Smooth muscle cell (in vitro differentiated cells): ENCODE measurements at regions not wholly inside any gene's neighbourhood (a gene's known extent, or its start where the extent isn't known, plus 50 kb on each side); places are given as distances from the start of the nearest gene placed in this dataset.

Experiments used
- DNase-seq: peaks from one replicate; lab custom pipeline; 2025; ENCODE audit not compliant: unreplicated experiment; lab: John Stamatoyannopoulos, UW
- H2AFZ ChIP-seq: fragments of 200-600 bp; sonication (generic); 2 replicates; pipeline ENCODE4 v1.6.0; 2016; ENCODE audit warnings: antibody characterized with exemption, low read depth, mild to moderate bottlenecking
- H3F3A ChIP-seq: fragments of 200-600 bp; sonication (generic); 2 replicates; pipeline ENCODE4 v1.6.0; 2017; ENCODE audit warnings: antibody characterized with exemption, low read depth
- H3K27ac ChIP-seq: fragments of 200-600 bp; sonication (generic); 2 replicates; pipeline ENCODE4 v1.5.1; 2016; ENCODE audit warnings: low read depth, mild to moderate bottlenecking
- H3K27me3 ChIP-seq: fragments of 200-600 bp; sonication (generic); 2 replicates; pipeline ENCODE4 v1.6.1; 2016; ENCODE audit warnings: low read depth, mild to moderate bottlenecking
- H3K36me3 ChIP-seq: fragments of 200-600 bp; sonication (generic); 2 replicates; pipeline ENCODE4 v1.5.1; 2016; ENCODE audit warnings: low read depth
- H3K4me1 ChIP-seq: fragments of 200-600 bp; sonication (generic); 2 replicates; pipeline ENCODE4 v1.5.1; 2016; ENCODE audit warnings: low read depth
- H3K4me2 ChIP-seq: fragments of 200-600 bp; sonication (generic); 2 replicates; pipeline ENCODE4 v1.6.0; 2016; ENCODE audit warnings: mild to moderate bottlenecking
- H3K4me3 ChIP-seq: fragments of 200-600 bp; sonication (generic); 2 replicates; pipeline ENCODE4 v1.5.1; 2016; ENCODE audit warnings: mild to moderate bottlenecking
- H3K79me2 ChIP-seq: fragments of 200-600 bp; sonication (generic); 2 replicates; pipeline ENCODE4 v1.6.0; 2016; ENCODE audit warnings: low read depth, mild to moderate bottlenecking
- H3K9ac ChIP-seq: fragments of 200-600 bp; sonication (generic); 2 replicates; pipeline ENCODE4 v1.6.0; 2016; ENCODE audit warnings: low read depth
- H3K9me3 ChIP-seq: fragments of 200-600 bp; sonication (generic); replicated peaks from 2 replicates; pipeline ENCODE4 v1.5.1; 2016; ENCODE audit warnings: low read depth
- H4K20me1 ChIP-seq: fragments of 200-600 bp; sonication (generic); 2 replicates; pipeline ENCODE4 v1.6.0; 2016; ENCODE audit warnings: low read depth
- CTCF ChIP-seq: fragments of 200-600 bp; sonication (generic); IDR thresholded peaks from 2 replicates; pipeline ENCODE4 v1.5.1; 2017; ENCODE audit warnings: borderline replicate concordance, mild to moderate bottlenecking, antibody characterized with exemption; ENCODE audit not compliant: insufficient read depth, poor library complexity, severe bottlenecking
- WGBS: methylation state at CpG from one replicate; pipeline ENCODE4 v1.1.7; 2016; ENCODE audit warnings: low lambda C conversion rate; 5-methylcytosine and 5-hydroxymethylcytosine counted together

- Histone ChIP-seq H3K4me3 (no peak overlapping the region), H3K36me3 (peaks cover 9% of the 10 kb centered on the region), H3F3A (no peaks in the 10 kb centered on the region), H4K20me1 (no peaks in the 10 kb centered on the region), H3K79me2 (no peaks in the 10 kb centered on the region), H3K27ac (peak overlapping the region; percentile 89), H2AFZ (no peak overlapping the region), H3K9me3 (peaks cover 10% of the 10 kb centered on the region), H3K9ac (no peak overlapping the region), H3K4me2 (no peak overlapping the region), H3K27me3 (no peaks in the 10 kb centered on the region), H3K4me1 (peaks cover 6% of the 10 kb centered on the region)
- 71% methylated on average over 2 of the region's 2 CpGs for WGBS
- DNase-seq = no peak
- TF ChIP-seq CTCF = no peak
Measured at GRCh38 chr4:176919631-176920030, 126.9 kb upstream of the VEGFC start.

GRCh38 chr4:176920694-176921093 is 128.0 kb upstream of the VEGFC start:
- no peaks in the 10 kb centered on the region for H4K20me1 ChIP-seq
- H2AFZ ChIP-seq = peak overlapping the region; percentile 76
- WGBS = 37% methylated on average over 4 of the region's 4 CpGs
- H3K4me1 ChIP-seq = peaks cover 11% of the 10 kb centered on the region
- no peaks in the 10 kb centered on the region for H3F3A ChIP-seq
- no peak for TF ChIP-seq CTCF
- no peak overlapping the region for H3K4me3 ChIP-seq
- peaks cover 9% of the 10 kb centered on the region for H3K36me3 ChIP-seq
- H3K27ac ChIP-seq = peak overlapping the region; percentile 89
- no peaks in the 10 kb centered on the region for H3K79me2 ChIP-seq
- no peak for DNase-seq
- H3K9me3 ChIP-seq = peaks cover 10% of the 10 kb centered on the region
- H3K27me3 ChIP-seq = no peaks in the 10 kb centered on the region
- peak overlapping the region; percentile 29 for H3K9ac ChIP-seq
- H3K4me2 ChIP-seq = peak overlapping the region; percentile 59

GRCh38 chr4:176921256-176921655 is 128.5 kb upstream of the VEGFC start:
- peak overlapping the region; percentile 89 for H3K27ac ChIP-seq
- peaks cover 9% of the 10 kb centered on the region for H3K36me3 ChIP-seq
- WGBS = 43% methylated on average over 4 of the region's 4 CpGs
- peak overlapping the region; percentile 76 for H2AFZ ChIP-seq
- H3K4me1 ChIP-seq = peaks cover 16% of the 10 kb centered on the region
- H3K4me2 ChIP-seq = peak overlapping the region; percentile 59
- H3K79me2 ChIP-seq = no peaks in the 10 kb centered on the region
- no peaks in the 10 kb centered on the region for H3F3A ChIP-seq
- no peak overlapping the region for H3K4me3 ChIP-seq
- no peaks in the 10 kb centered on the region for H4K20me1 ChIP-seq
- no peak for DNase-seq
- TF ChIP-seq CTCF = no peak
- peaks cover 10% of the 10 kb centered on the region for H3K9me3 ChIP-seq
- no peaks in the 10 kb centered on the region for H3K27me3 ChIP-seq
- peak overlapping the region; percentile 29 for H3K9ac ChIP-seq

- DNase-seq = no peak
- 98% methylated on average over 4 of the region's 4 CpGs for WGBS
- TF ChIP-seq CTCF = no peak
- H3K4me3 ChIP-seq = no peak overlapping the region
- H3K36me3 ChIP-seq = no peaks in the 10 kb centered on the region
- H3K79me2 ChIP-seq = no peaks in the 10 kb centered on the region
- no peaks in the 10 kb centered on the region for H3K9me3 ChIP-seq
- H3K4me1 ChIP-seq = peaks cover 25% of the 10 kb centered on the region
- no peaks in the 10 kb centered on the region for H3K27me3 ChIP-seq
- H4K20me1 ChIP-seq = no peaks in the 10 kb centered on the region
- no peaks in the 10 kb centered on the region for H3F3A ChIP-seq
- H2AFZ ChIP-seq = no peak overlapping the region
- no peak overlapping the region for H3K27ac ChIP-seq
- no peak overlapping the region for H3K4me2 ChIP-seq
- H3K9ac ChIP-seq = no peak overlapping the region
Measured at GRCh38 chr4:176924238-176924637, 131.5 kb upstream of the VEGFC start.
